Kidney epithelial cell (primary cell): ENCODE measurements at regions not wholly inside any gene's neighbourhood (a gene's known extent, or its start where the extent isn't known, plus 50 kb on each side); places are given as distances from the start of the nearest gene placed in this dataset.

Source experiments
- DNase-seq: peaks from one replicate; pipeline ENCODE4 v3.0.0-alpha.2; 2010; ENCODE audit warnings: low read depth
- H3K27me3 ChIP-seq: 2 replicates; pipeline ENCODE4 v1.6.0; 2011; ENCODE audit warnings: low read length; ENCODE audit not compliant: control insufficient read depth, insufficient read depth
- H3K36me3 ChIP-seq: 2 replicates; pipeline ENCODE4 v1.5.1; 2011; ENCODE audit warnings: low read length; ENCODE audit not compliant: control insufficient read depth, insufficient read depth
- H3K4me3 ChIP-seq: 2 replicates; pipeline ENCODE4 v1.5.1; 2011; ENCODE audit warnings: low read depth, mild to moderate bottlenecking, control low read depth, low read length
- CTCF ChIP-seq: IDR thresholded peaks from 2 replicates; pipeline ENCODE4 v1.5.1; 2011; ENCODE audit warnings: mild to moderate bottlenecking, moderate library complexity, low read length, control low read depth, inconsistent platforms; ENCODE audit not compliant: insufficient read depth, poor library complexity, severe bottlenecking

GRCh38 chr5:2272755-2273154, 390.0 kb upstream of the IRX4 start:
- DNase-seq: no peak
- H3K36me3 ChIP-seq: no peaks in the 10 kb centered on the region
- no peak overlapping the region for H3K4me3 ChIP-seq
- TF ChIP-seq CTCF: no peak
- no peaks in the 10 kb centered on the region for H3K27me3 ChIP-seq

GRCh38 chr5:2272039-2272438, 389.3 kb upstream of the IRX4 start:
- Histone ChIP-seq H3K4me3 (no peak overlapping the region), H3K36me3 (no peaks in the 10 kb centered on the region), H3K27me3 (no peaks in the 10 kb centered on the region)
- no peak for TF ChIP-seq CTCF
- DNase-seq: no peak

- DNase-seq: no peak
- Histone ChIP-seq H3K4me3 (no peak overlapping the region), H3K36me3 (no peaks in the 10 kb centered on the region), H3K27me3 (no peaks in the 10 kb centered on the region)
- no peak for TF ChIP-seq CTCF
Measured at GRCh38 chr5:2271316-2271715, 388.6 kb upstream of the IRX4 start.

- no peak for TF ChIP-seq CTCF
- Histone ChIP-seq H3K27me3 (no peaks in the 10 kb centered on the region), H3K36me3 (no peaks in the 10 kb centered on the region), H3K4me3 (no peak overlapping the region)
- no peak for DNase-seq
Measured at GRCh38 chr5:2270467-2270866, 387.7 kb upstream of the IRX4 start.

GRCh38 chr5:2269656-2270055, 386.9 kb upstream of the IRX4 start:
- no peak for DNase-seq
- H3K4me3 ChIP-seq: no peak overlapping the region
- no peaks in the 10 kb centered on the region for H3K36me3 ChIP-seq
- no peak for TF ChIP-seq CTCF
- H3K27me3 ChIP-seq: no peaks in the 10 kb centered on the region

GRCh38 chr5:2267991-2268390, 385.3 kb upstream of the IRX4 start:
- TF ChIP-seq CTCF: no peak

More at GRCh38 chr5:2267991-2268390, 385.3 kb upstream of the IRX4 start:
- no peaks in the 10 kb centered on the region for H3K27me3 ChIP-seq
- H3K4me3 ChIP-seq: no peak overlapping the region
- DNase-seq: no peak
- no peaks in the 10 kb centered on the region for H3K36me3 ChIP-seq
